Mesendoderm (in vitro differentiated cells): ENCODE measurements at regions not wholly inside any gene's neighbourhood (a gene's known extent, or its start where the extent isn't known, plus 50 kb on each side); places are given as distances from the start of the nearest gene placed in this dataset. TPM values are rescaled to one million over a fixed set of nuclear protein-coding genes. Genes with fewer than 3 reads are reported as not detected.

Source experiments
- DNase-seq: peaks from one replicate; pipeline ENCODE4 v3.0.0; 2013
- H2AK5ac ChIP-seq: 2 replicates; pipeline ENCODE4 v1.6.1; 2013; ENCODE audit warnings: low read length, inconsistent platforms
- H2BK120ac ChIP-seq: 2 replicates; pipeline ENCODE4 v1.6.1; 2013; ENCODE audit warnings: low read depth, mild to moderate bottlenecking, low read length, moderate library complexity, mixed read lengths
- H2BK15ac ChIP-seq: replicated peaks from 2 replicates; pipeline ENCODE4 v1.6.1; 2013; ENCODE audit warnings: low read depth, mild to moderate bottlenecking, moderate library complexity
- H2BK5ac ChIP-seq: 2 replicates; pipeline ENCODE4 v1.6.1; 2013; ENCODE audit warnings: low read length, inconsistent platforms
- H3K18ac ChIP-seq: 2 replicates; pipeline ENCODE4 v1.6.1; 2013; ENCODE audit warnings: mild to moderate bottlenecking, low read length, mixed read lengths
- H3K23ac ChIP-seq: one replicate; pipeline ENCODE4 v1.6.1; 2013; ENCODE audit warnings: low read length
- H3K27ac ChIP-seq: 2 replicates; pipeline ENCODE4 v1.5.1; 2013; ENCODE audit warnings: low read depth, mild to moderate bottlenecking, inconsistent platforms, low read length, moderate library complexity
- H3K27me3 ChIP-seq: 2 replicates; pipeline ENCODE4 v1.6.1; 2013; ENCODE audit warnings: low read length, control low read depth, mild to moderate bottlenecking, inconsistent platforms; ENCODE audit not compliant: insufficient read depth, poor library complexity
- H3K36me3 ChIP-seq: 2 replicates; pipeline ENCODE4 v1.6.1; 2013; ENCODE audit warnings: low read length, inconsistent platforms; ENCODE audit not compliant: control insufficient read depth, insufficient read depth
- H3K4ac ChIP-seq: one replicate; pipeline ENCODE4 v1.6.1; 2013; ENCODE audit warnings: low read depth, mild to moderate bottlenecking, low read length, moderate library complexity
- H3K4me1 ChIP-seq: 2 replicates; pipeline ENCODE4 v1.6.1; 2013; ENCODE audit warnings: low read depth, low read length, inconsistent platforms; ENCODE audit not compliant: control insufficient read depth
- H3K4me2 ChIP-seq: 2 replicates; pipeline ENCODE4 v1.6.1; 2013; ENCODE audit warnings: low read length
- H3K4me3 ChIP-seq: 2 replicates; pipeline ENCODE4 v1.5.1; 2013; ENCODE audit warnings: mild to moderate bottlenecking, low read length
- H3K56ac ChIP-seq: one replicate; pipeline ENCODE4 v1.6.1; 2013; ENCODE audit warnings: low read length
- H3K79me1 ChIP-seq: 2 replicates; pipeline ENCODE4 v1.6.1; 2013; ENCODE audit warnings: low read length, inconsistent platforms
- H3K79me2 ChIP-seq: 2 replicates; pipeline ENCODE4 v1.6.1; 2013; ENCODE audit warnings: mild to moderate bottlenecking, low read length; ENCODE audit not compliant: control insufficient read depth, insufficient read depth
- H3K9ac ChIP-seq: 2 replicates; pipeline ENCODE4 v1.6.1; 2013; ENCODE audit warnings: low read length, inconsistent platforms
- H4K5ac ChIP-seq: one replicate; pipeline ENCODE4 v1.6.1; 2013; ENCODE audit warnings: low read length
- H4K8ac ChIP-seq: one replicate; pipeline ENCODE4 v1.6.1; 2013; ENCODE audit warnings: low read depth, mild to moderate bottlenecking, control low read depth, low read length, moderate library complexity
- WGBS: extraction: QIAGEN DNeasy Blood & Tissue Kit; methylation state at CpG from one replicate; pipeline ENCODE4 v1.1.7; 2013; ENCODE audit warnings: low lambda C conversion rate, missing lambda C conversion rate; ENCODE audit not compliant: insufficient coverage; ENCODE audit errors: extremely low coverage; 5-methylcytosine and 5-hydroxymethylcytosine counted together
- small RNA-seq: library from polyadenylated mRNA; stranded (forward); fragments of <200 nt; extraction: miRNeasy Mini kit (QIAGEN cat#:217004); gene quantifications from one replicate; pipeline ENCODE3, GENCODE V24; 2013; ENCODE audit not compliant: insufficient read depth

- Histone ChIP-seq H3K4me2 (no peak overlapping the region), H2BK120ac (no peak overlapping the region), H3K18ac (no peak overlapping the region), H3K79me2 (no peaks in the 10 kb centered on the region), H4K8ac (no peak overlapping the region), H3K56ac (no peak overlapping the region), H3K9ac (no peak overlapping the region), H2AK5ac (no peak overlapping the region), H3K79me1 (no peaks in the 10 kb centered on the region), H2BK15ac (no peak overlapping the region), H3K4me3 (no peak overlapping the region), H4K5ac (no peak overlapping the region), H3K27ac (no peak overlapping the region), H3K27me3 (no peaks in the 10 kb centered on the region), H3K4me1 (no peaks in the 10 kb centered on the region), H3K4ac (no peak overlapping the region), H3K36me3 (no peaks in the 10 kb centered on the region), H2BK5ac (no peak overlapping the region), H3K23ac (no peak overlapping the region)
- no CpG with 5 or more reads among the region's 2 CpGs for WGBS
- no peak for DNase-seq
These were observed 51.3 kb upstream of the STXBP6 start for GRCh38 chr14:25101276-25101675.

Small RNAs in the stretch of these regions (small RNA-seq; reads per million reads assigned to genes)
- gene HMGN2P6: not detected
